ENCODE measurements at regions not wholly inside any gene's neighbourhood (a gene's known extent, or its start where the extent isn't known, plus 50 kb on each side); places are given as distances from the start of the nearest gene placed in this dataset.

DNA sequence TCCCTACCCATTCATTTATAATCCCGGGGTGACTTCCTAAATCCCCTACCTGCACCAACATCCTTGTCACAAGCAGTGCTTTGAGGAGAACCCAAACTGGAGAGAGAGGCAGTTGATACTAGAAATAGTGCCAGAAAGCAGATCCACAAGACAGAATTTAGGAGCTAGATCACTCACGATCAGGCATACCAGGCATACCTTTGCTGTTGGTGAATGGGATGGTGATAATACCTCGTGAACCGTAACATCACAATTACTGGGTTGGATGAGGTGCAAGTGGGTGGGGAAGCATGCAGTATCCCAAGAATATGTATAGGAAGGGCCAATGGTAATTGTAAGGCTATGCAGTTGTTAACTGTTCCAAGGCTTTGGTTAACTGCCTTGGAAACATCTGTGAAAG, 129.3 kb downstream of the TMA16 start:
- TF ChIP-seq CTCF (IDR thresholded peaks at IDR 0.05; ENCODE audit: control insufficient read depth, insufficient read depth, low read depth, low read length, missing control alignments): no peak
- DNase-seq (ENCODE audit: low read depth): no peak
- H3K4me3 ChIP-seq (ENCODE audit: control insufficient read depth, low read depth, low read length): no peak overlapping the region

- no peak overlapping the region for H3K4me3 ChIP-seq (ENCODE audit: control insufficient read depth, low read depth, low read length)
- TF ChIP-seq CTCF (IDR thresholded peaks at IDR 0.05; ENCODE audit: control insufficient read depth, insufficient read depth, low read depth, low read length, missing control alignments): no peak
- no peak for DNase-seq (ENCODE audit: low read depth)
Measured at GRCh38 chr4:163624727-163625126, 130.2 kb downstream of the TMA16 start.

- DNase-seq (ENCODE audit: low read depth): no peak
Measured at GRCh38 chr4:163631288-163631687, 136.8 kb downstream of the TMA16 start.

DNA sequence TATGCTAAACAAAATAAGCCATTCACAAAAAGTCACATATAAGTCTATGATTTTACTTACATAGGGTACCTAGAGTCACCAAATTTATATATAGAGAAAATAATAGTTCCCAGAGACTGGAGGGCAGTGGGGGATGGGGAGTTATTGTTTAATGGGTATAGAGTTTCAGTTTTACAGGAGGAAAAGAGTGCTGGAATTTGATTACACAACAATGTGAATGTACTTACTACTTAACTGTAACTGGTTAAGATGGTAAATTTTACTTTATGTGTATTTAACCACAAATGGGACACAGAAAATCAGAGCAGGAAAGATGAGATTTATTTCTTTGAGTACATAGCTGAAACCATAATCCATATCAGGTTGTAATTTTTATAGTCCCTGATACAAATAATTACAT, 144.4 kb downstream of the TMA16 start:
- TF ChIP-seq CTCF (IDR thresholded peaks at IDR 0.05; ENCODE audit: control insufficient read depth, insufficient read depth, low read depth, low read length, missing control alignments): no peak

More at GRCh38 chr4:163631288-163631687, 136.8 kb downstream of the TMA16 start:
- no peak overlapping the region for H3K4me3 ChIP-seq (ENCODE audit: control insufficient read depth, low read depth, low read length)
- no peak for TF ChIP-seq CTCF (IDR thresholded peaks at IDR 0.05; ENCODE audit: control insufficient read depth, insufficient read depth, low read depth, low read length, missing control alignments)

DNA sequence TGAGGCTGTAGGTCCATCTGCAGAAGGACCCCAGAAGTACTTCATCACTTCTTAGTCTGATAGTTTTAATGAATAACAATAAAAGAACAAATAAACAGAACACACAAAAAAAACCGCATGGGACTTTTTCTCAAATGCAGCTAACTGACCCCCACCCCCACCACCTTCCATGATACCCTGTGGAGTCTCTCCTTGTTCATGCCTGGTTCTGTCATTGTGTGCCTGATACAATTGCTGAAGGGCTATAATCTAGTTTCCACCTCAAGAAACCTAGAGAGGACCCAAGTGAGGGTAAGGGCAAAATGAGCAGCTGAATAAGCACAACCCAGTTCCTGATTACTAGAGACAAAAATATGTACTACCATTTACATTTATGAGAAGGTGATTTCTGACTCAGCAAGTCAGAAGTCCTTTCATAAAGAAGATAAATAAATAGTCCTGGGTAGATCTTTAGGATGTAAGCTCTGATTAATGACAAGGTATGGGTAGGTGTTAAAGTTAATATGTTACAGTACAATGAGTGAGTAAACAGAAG, 155.1 kb downstream of the TMA16 start:
- H3K4me3 ChIP-seq (ENCODE audit: control insufficient read depth, low read depth, low read length): no peak overlapping the region
- no peak for TF ChIP-seq CTCF (IDR thresholded peaks at IDR 0.05; ENCODE audit: control insufficient read depth, insufficient read depth, low read depth, low read length, missing control alignments)
- no peak for DNase-seq (ENCODE audit: low read depth)

More for the DNA sequence above, 144.4 kb downstream of the TMA16 start:
- H3K4me3 ChIP-seq (ENCODE audit: control insufficient read depth, low read depth, low read length): no peak overlapping the region
- DNase-seq (ENCODE audit: low read depth): no peak

- DNase-seq (ENCODE audit: low read depth): no peak
- H3K4me3 ChIP-seq (ENCODE audit: control insufficient read depth, low read depth, low read length): no peak overlapping the region
- no peak for TF ChIP-seq CTCF (IDR thresholded peaks at IDR 0.05; ENCODE audit: control insufficient read depth, insufficient read depth, low read depth, low read length, missing control alignments)
Measured at GRCh38 chr4:163651761-163652160, 157.3 kb downstream of the TMA16 start.

- no peak for TF ChIP-seq CTCF (IDR thresholded peaks at IDR 0.05; ENCODE audit: control insufficient read depth, insufficient read depth, low read depth, low read length, missing control alignments)
- no peak overlapping the region for H3K4me3 ChIP-seq (ENCODE audit: control insufficient read depth, low read depth, low read length)
- no peak for DNase-seq (ENCODE audit: low read depth)
Measured at GRCh38 chr4:163654621-163655020, 160.1 kb downstream of the TMA16 start.

Measured in AG09309 (cell line).